CD4-positive, alpha-beta T cell treated with Interleukin-17A for 1 hour (primary cell): ENCODE measurements at regions not wholly inside any gene's neighbourhood (a gene's known extent, or its start where the extent isn't known, plus 50 kb on each side); places are given as distances from the start of the nearest gene placed in this dataset.
"Not testable (repeated sequence)": the region's sequence is repeated elsewhere in the genome, so short reads cannot be mapped to it uniquely, and the experiment has no call there.

ENCODE experiments used
- DNase-seq: peaks from one replicate; pipeline ENCODE4 v3.0.0-alpha.2; 2020

- DNase-seq = no peak
These were observed 1054.5 kb upstream of the FANCL start for GRCh38 chr2:59295524-59296162.

- no peak for DNase-seq
These were observed 1047.6 kb upstream of the FANCL start for GRCh38 chr2:59288771-59289170.

- DNase-seq = no peak
These were observed 1041.4 kb upstream of the FANCL start for GRCh38 chr2:59282374-59283057.

GRCh38 chr2:59277671-59278070, 1036.5 kb upstream of the FANCL start:
- no peak for DNase-seq

- DNase-seq = no peak
These were observed 1035.8 kb upstream of the FANCL start for GRCh38 chr2:59276917-59277316.

GRCh38 chr2:59276033-59276432, 1034.9 kb upstream of the FANCL start:
- DNase-seq = no peak

GRCh38 chr2:59266453-59266852, 1025.3 kb upstream of the FANCL start:
- no peak for DNase-seq

GRCh38 chr2:59259913-59260312, 1018.8 kb upstream of the FANCL start:
- no peak for DNase-seq

GRCh38 chr2:59256290-59256689, 1015.2 kb upstream of the FANCL start:
- DNase-seq = no peak

GRCh38 chr2:59254279-59254678, 1013.2 kb upstream of the FANCL start:
- DNase-seq = no peak

GRCh38 chr2:59250307-59250677, 1009.2 kb upstream of the FANCL start:
- DNase-seq = no peak

- DNase-seq = no peak
These were observed 1008.5 kb upstream of the FANCL start for GRCh38 chr2:59249441-59250306.

GRCh38 chr2:59239146-59239545, 998.0 kb upstream of the FANCL start:
- no peak for DNase-seq

- DNase-seq = no peak
These were observed 996.2 kb upstream of the FANCL start for GRCh38 chr2:59237311-59237710.

- DNase-seq = no peak
These were observed 995.6 kb upstream of the FANCL start for GRCh38 chr2:59236723-59237122.

- no peak for DNase-seq
These were observed 992.8 kb upstream of the FANCL start for GRCh38 chr2:59233920-59234319.

GRCh38 chr2:59233448-59233847, 992.3 kb upstream of the FANCL start:
- DNase-seq = no peak

GRCh38 chr2:59232394-59233165, 991.5 kb upstream of the FANCL start:
- no peak for DNase-seq

GRCh38 chr2:59226362-59226761, 985.2 kb upstream of the FANCL start:
- DNase-seq = not testable (repeated sequence)

- DNase-seq = no peak
These were observed 982.6 kb upstream of the FANCL start for GRCh38 chr2:59223742-59224141.

GRCh38 chr2:59217360-59217759, 976.2 kb upstream of the FANCL start:
- DNase-seq = no peak

- no peak for DNase-seq
These were observed 965.2 kb upstream of the FANCL start for GRCh38 chr2:59206361-59206760.

- no peak for DNase-seq
These were observed 962.9 kb upstream of the FANCL start for GRCh38 chr2:59204040-59204439.
